ENCODE measurements at regions not wholly inside any gene's neighbourhood (a gene's known extent, or its start where the extent isn't known, plus 50 kb on each side); places are given as distances from the start of the nearest gene placed in this dataset.
"Not testable (repeated sequence)": the region's sequence is repeated elsewhere in the genome, so short reads cannot be mapped to it uniquely, and the experiment has no call there.

GRCh38 chr4:30181918-30182317 is 538.3 kb upstream of the PCDH7 start:
- DNase-seq, result no peak
- TF ChIP-seq POLR2A (IDR thresholded peaks at IDR 0.05; ENCODE audit: low read length) (no peak), GATA1 (IDR thresholded peaks at IDR 0.05; ENCODE audit: low read depth, low read length) (no peak)

- no peak for DNase-seq
- no peak for TF ChIP-seq POLR2A (IDR thresholded peaks at IDR 0.05; ENCODE audit: low read length)
- no peak for TF ChIP-seq GATA1 (IDR thresholded peaks at IDR 0.05; ENCODE audit: low read depth, low read length)
Measured at GRCh38 chr4:30182786-30183185, 537.4 kb upstream of the PCDH7 start.

GRCh38 chr4:30191902-30192301 is 528.3 kb upstream of the PCDH7 start:
- no peak for DNase-seq
- TF ChIP-seq POLR2A (IDR thresholded peaks at IDR 0.05; ENCODE audit: low read length) (no peak), GATA1 (IDR thresholded peaks at IDR 0.05; ENCODE audit: low read depth, low read length) (no peak)

- no peak for TF ChIP-seq GATA1 (IDR thresholded peaks at IDR 0.05; ENCODE audit: low read depth, low read length)
- no peak for TF ChIP-seq POLR2A (IDR thresholded peaks at IDR 0.05; ENCODE audit: low read length)
- DNase-seq, result no peak
Measured at GRCh38 chr4:30207389-30207788, 512.8 kb upstream of the PCDH7 start.

- no peak for TF ChIP-seq GATA1 (IDR thresholded peaks at IDR 0.05; ENCODE audit: low read depth, low read length)
- TF ChIP-seq POLR2A (IDR thresholded peaks at IDR 0.05; ENCODE audit: low read length), result no peak
- no peak for DNase-seq
Measured at GRCh38 chr4:30208731-30209435, 511.3 kb upstream of the PCDH7 start.

GRCh38 chr4:30215973-30216372 is 504.2 kb upstream of the PCDH7 start:
- not testable (repeated sequence) for DNase-seq

GRCh38 chr4:30245140-30245539 is 475.0 kb upstream of the PCDH7 start:
- no peak for DNase-seq

GRCh38 chr4:30256116-30256832 is 463.9 kb upstream of the PCDH7 start:
- no peak for DNase-seq
- TF ChIP-seq GATA1 (IDR thresholded peaks at IDR 0.05; ENCODE audit: low read depth, low read length) (no peak), POLR2A (IDR thresholded peaks at IDR 0.05; ENCODE audit: low read length) (no peak)

More at GRCh38 chr4:30245140-30245539, 475.0 kb upstream of the PCDH7 start:
- TF ChIP-seq POLR2A (IDR thresholded peaks at IDR 0.05; ENCODE audit: low read length) (no peak), GATA1 (IDR thresholded peaks at IDR 0.05; ENCODE audit: low read depth, low read length) (no peak)

- no peak for TF ChIP-seq POLR2A (IDR thresholded peaks at IDR 0.05; ENCODE audit: low read length)
- TF ChIP-seq GATA1 (IDR thresholded peaks at IDR 0.05; ENCODE audit: low read depth, low read length), result no peak
- DNase-seq, result no peak
Measured at GRCh38 chr4:30258949-30259348, 461.2 kb upstream of the PCDH7 start.

- TF ChIP-seq POLR2A (IDR thresholded peaks at IDR 0.05; ENCODE audit: low read length) (no peak), GATA1 (IDR thresholded peaks at IDR 0.05; ENCODE audit: low read depth, low read length) (no peak)
- no peak for DNase-seq
Measured at GRCh38 chr4:30262379-30262778, 457.8 kb upstream of the PCDH7 start.

GRCh38 chr4:30264465-30264864 is 455.7 kb upstream of the PCDH7 start:
- TF ChIP-seq GATA1 (IDR thresholded peaks at IDR 0.05; ENCODE audit: low read depth, low read length), result no peak
- no peak for TF ChIP-seq POLR2A (IDR thresholded peaks at IDR 0.05; ENCODE audit: low read length)
- no peak for DNase-seq

- TF ChIP-seq POLR2A (IDR thresholded peaks at IDR 0.05; ENCODE audit: low read length) (no peak), GATA1 (IDR thresholded peaks at IDR 0.05; ENCODE audit: low read depth, low read length) (no peak)
Measured at GRCh38 chr4:30265716-30266115, 454.5 kb upstream of the PCDH7 start.

GRCh38 chr4:30268370-30268769 is 451.8 kb upstream of the PCDH7 start:
- TF ChIP-seq POLR2A (IDR thresholded peaks at IDR 0.05; ENCODE audit: low read length) (no peak), GATA1 (IDR thresholded peaks at IDR 0.05; ENCODE audit: low read depth, low read length) (no peak)
- DNase-seq, result no peak

More at GRCh38 chr4:30265716-30266115, 454.5 kb upstream of the PCDH7 start:
- no peak for DNase-seq

GRCh38 chr4:30269850-30270249 is 450.3 kb upstream of the PCDH7 start:
- DNase-seq, result no peak
- TF ChIP-seq POLR2A (IDR thresholded peaks at IDR 0.05; ENCODE audit: low read length) (no peak), GATA1 (IDR thresholded peaks at IDR 0.05; ENCODE audit: low read depth, low read length) (no peak)

GRCh38 chr4:30281986-30282385 is 438.2 kb upstream of the PCDH7 start:
- DNase-seq, result no peak
- TF ChIP-seq POLR2A (IDR thresholded peaks at IDR 0.05; ENCODE audit: low read length), result no peak
